ENCODE measurements at regions not wholly inside any gene's neighbourhood (a gene's known extent, or its start where the extent isn't known, plus 50 kb on each side); places are given as distances from the start of the nearest gene placed in this dataset.

DNA sequence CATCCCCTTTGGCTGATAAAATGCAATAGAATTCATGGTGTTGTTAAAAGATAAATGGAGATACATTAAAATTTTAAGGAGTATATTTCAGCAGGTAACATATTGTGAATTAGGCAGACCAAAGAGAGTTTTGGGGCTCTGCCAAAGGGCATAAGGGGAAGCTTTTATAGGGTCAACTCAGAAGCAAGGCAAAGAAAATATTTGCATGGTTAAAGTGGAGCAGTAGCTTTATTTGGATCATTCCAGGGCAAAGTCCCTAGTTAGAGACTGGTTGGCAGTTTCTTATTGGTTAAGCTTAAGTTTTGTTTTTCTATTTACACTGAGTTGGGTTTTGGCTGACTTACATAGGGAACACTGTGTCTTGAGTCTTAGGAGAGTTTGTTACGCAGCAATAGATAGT lies 75.1 kb upstream of the CA10 start:
- no peak for TF ChIP-seq MYC (IDR thresholded peaks at IDR 0.05; ENCODE audit: low read depth, low read length)
- no peak for TF ChIP-seq CTCF (IDR thresholded peaks at IDR 0.05; ENCODE audit: low read depth, low read length)
- TF ChIP-seq POLR2A (IDR thresholded peaks at IDR 0.05; ENCODE audit: extremely low read depth, insufficient read length): no peak
